Activated CD8-positive, alpha-beta memory T cell treated with anti-CD3 and anti-CD28 coated beads, Interleukin-2, amount 10 ng/mL, durations not matched to agents 7 days and 5 days (primary cell): ENCODE measurements at regions not wholly inside any gene's neighbourhood (a gene's known extent, or its start where the extent isn't known, plus 50 kb on each side); places are given as distances from the start of the nearest gene placed in this dataset.

Experiments used
- ATAC-seq: fragments of 150-1000 bp; cut with Tn5 transposase; one replicate; pipeline ENCODE4 v1.10.0; 2021; ENCODE audit warnings: moderate library complexity
- CTCF ChIA-PET: fragments of 350-600 bp; sonication (Branson Sonifier 250); formaldehyde crosslinking; loops from one replicate; lab custom pipeline; 2021; ENCODE audit warnings: antibody characterized with exemption; lab: Charles Lee
- DNase-seq: peaks from one replicate; pipeline ENCODE4 v3.0.0-alpha.2; 2020
- H3K27ac Mint-ChIP-seq: one replicate; pipeline ENCODE4 v1.8.0; 2021; ENCODE audit warnings: mild to moderate bottlenecking, mixed read lengths
- H3K27me3 Mint-ChIP-seq: one replicate; pipeline ENCODE4 v1.8.0; 2021; ENCODE audit warnings: mixed read lengths
- H3K36me3 Mint-ChIP-seq: one replicate; pipeline ENCODE4 v1.8.0; 2021; ENCODE audit warnings: mild to moderate bottlenecking, mixed read lengths
- H3K4me1 Mint-ChIP-seq: one replicate; pipeline ENCODE4 v1.8.0; 2021; ENCODE audit warnings: mixed read lengths
- H3K4me3 Mint-ChIP-seq: one replicate; pipeline ENCODE4 v1.8.0; 2021; ENCODE audit warnings: mild to moderate bottlenecking, moderate library complexity, mixed read lengths
- H3K9me3 Mint-ChIP-seq: one replicate; pipeline ENCODE4 v1.8.0; 2022; ENCODE audit warnings: low read depth, mixed read lengths

- CTCF ChIA-PET, result no interaction called here
- Mint-ChIP-seq H3K4me1 (no peaks in the 10 kb centered on the region), H3K27me3 (no peaks in the 10 kb centered on the region), H3K4me3 (no peak overlapping the region), H3K36me3 (no peaks in the 10 kb centered on the region), H3K27ac (no peak overlapping the region), H3K9me3 (peaks cover 3% of the 10 kb centered on the region)
- no peak for DNase-seq
- no peak for ATAC-seq
Measured at GRCh38 chr17:13297183-13297582, 279.4 kb upstream of the ELAC2 start.

GRCh38 chr17:13293421-13293820 lies 275.6 kb upstream of the ELAC2 start:
- DNase-seq (no peak), ATAC-seq (no peak)
- no peaks in the 10 kb centered on the region for H3K36me3 Mint-ChIP-seq
- H3K4me1 Mint-ChIP-seq, result no peaks in the 10 kb centered on the region
- CTCF ChIA-PET, result no interaction called here
- no peak overlapping the region for H3K4me3 Mint-ChIP-seq
- no peaks in the 10 kb centered on the region for H3K27me3 Mint-ChIP-seq
- no peak overlapping the region for H3K27ac Mint-ChIP-seq
- H3K9me3 Mint-ChIP-seq, result no peaks in the 10 kb centered on the region

GRCh38 chr17:13292291-13292690 lies 274.5 kb upstream of the ELAC2 start:
- Mint-ChIP-seq H3K4me3 (no peak overlapping the region), H3K27ac (no peak overlapping the region), H3K36me3 (no peaks in the 10 kb centered on the region), H3K4me1 (no peaks in the 10 kb centered on the region), H3K27me3 (no peaks in the 10 kb centered on the region), H3K9me3 (no peaks in the 10 kb centered on the region)
- ATAC-seq, result no peak
- CTCF ChIA-PET, result no interaction called here
- no peak for DNase-seq

- no peak for DNase-seq
- H3K27ac Mint-ChIP-seq, result no peak overlapping the region
- no peaks in the 10 kb centered on the region for H3K4me1 Mint-ChIP-seq
- peaks cover 3% of the 10 kb centered on the region for H3K9me3 Mint-ChIP-seq
- no peak for ATAC-seq
- no peaks in the 10 kb centered on the region for H3K36me3 Mint-ChIP-seq
- H3K27me3 Mint-ChIP-seq, result no peaks in the 10 kb centered on the region
- CTCF ChIA-PET, result no interaction called here
- H3K4me3 Mint-ChIP-seq, result no peak overlapping the region
Measured at GRCh38 chr17:13288248-13288647, 270.4 kb upstream of the ELAC2 start.

- Mint-ChIP-seq H3K4me3 (no peak overlapping the region), H3K36me3 (no peaks in the 10 kb centered on the region), H3K4me1 (no peaks in the 10 kb centered on the region), H3K9me3 (peaks cover 3% of the 10 kb centered on the region), H3K27me3 (no peaks in the 10 kb centered on the region), H3K27ac (no peak overlapping the region)
- DNase-seq (no peak), ATAC-seq (no peak)
- CTCF ChIA-PET, result interaction anchor here (0.6 kb wide), 1 partner anchor 545 kb away, joined by 4 read pairs; no protein-coding TSS in a partner anchor
Measured at GRCh38 chr17:13287226-13287625, 269.4 kb upstream of the ELAC2 start.

GRCh38 chr17:13283606-13284005 lies 265.8 kb upstream of the ELAC2 start:
- CTCF ChIA-PET, result no interaction called here
- peaks cover 3% of the 10 kb centered on the region for H3K9me3 Mint-ChIP-seq
- H3K4me1 Mint-ChIP-seq, result no peaks in the 10 kb centered on the region

GRCh38 chr17:13281626-13282025 lies 263.8 kb upstream of the ELAC2 start:
- CTCF ChIA-PET, result no interaction called here

More at GRCh38 chr17:13283606-13284005, 265.8 kb upstream of the ELAC2 start:
- ATAC-seq, result no peak
- H3K27me3 Mint-ChIP-seq, result no peaks in the 10 kb centered on the region
- H3K27ac Mint-ChIP-seq, result no peak overlapping the region
- H3K36me3 Mint-ChIP-seq, result no peaks in the 10 kb centered on the region
- no peak overlapping the region for H3K4me3 Mint-ChIP-seq
- DNase-seq, result no peak

GRCh38 chr17:13273806-13274205 lies 256.0 kb upstream of the ELAC2 start:
- no peak for ATAC-seq
- H3K4me3 Mint-ChIP-seq, result no peak overlapping the region
- no peaks in the 10 kb centered on the region for H3K9me3 Mint-ChIP-seq
- H3K4me1 Mint-ChIP-seq, result no peaks in the 10 kb centered on the region
- no peak overlapping the region for H3K27ac Mint-ChIP-seq
- CTCF ChIA-PET, result no interaction called here
- H3K36me3 Mint-ChIP-seq, result no peaks in the 10 kb centered on the region
- no peaks in the 10 kb centered on the region for H3K27me3 Mint-ChIP-seq
- DNase-seq, result no peak

More at GRCh38 chr17:13281626-13282025, 263.8 kb upstream of the ELAC2 start:
- Mint-ChIP-seq H3K36me3 (no peaks in the 10 kb centered on the region), H3K9me3 (peaks cover 3% of the 10 kb centered on the region), H3K4me1 (no peaks in the 10 kb centered on the region), H3K27me3 (no peaks in the 10 kb centered on the region), H3K27ac (no peak overlapping the region), H3K4me3 (no peak overlapping the region)
- DNase-seq, result no peak
- ATAC-seq, result no peak

GRCh38 chr17:13272296-13272695 lies 254.5 kb upstream of the ELAC2 start:
- H3K27ac Mint-ChIP-seq, result no peak overlapping the region
- CTCF ChIA-PET, result no interaction called here
- DNase-seq (no peak), ATAC-seq (no peak)
- no peaks in the 10 kb centered on the region for H3K4me1 Mint-ChIP-seq
- no peaks in the 10 kb centered on the region for H3K36me3 Mint-ChIP-seq
- H3K9me3 Mint-ChIP-seq, result no peaks in the 10 kb centered on the region
- no peaks in the 10 kb centered on the region for H3K27me3 Mint-ChIP-seq
- no peak overlapping the region for H3K4me3 Mint-ChIP-seq

- ATAC-seq (no peak), DNase-seq (no peak)
- Mint-ChIP-seq H3K4me3 (no peak overlapping the region), H3K36me3 (no peaks in the 10 kb centered on the region), H3K27me3 (no peaks in the 10 kb centered on the region), H3K9me3 (peaks cover 3% of the 10 kb centered on the region), H3K4me1 (no peaks in the 10 kb centered on the region), H3K27ac (no peak overlapping the region)
- CTCF ChIA-PET, result no interaction called here
Measured at GRCh38 chr17:13268791-13269595, 251.2 kb upstream of the ELAC2 start.

GRCh38 chr17:13266606-13267005 lies 248.8 kb upstream of the ELAC2 start:
- Mint-ChIP-seq H3K27ac (no peak overlapping the region), H3K27me3 (no peaks in the 10 kb centered on the region), H3K36me3 (no peaks in the 10 kb centered on the region), H3K4me3 (no peak overlapping the region), H3K9me3 (peaks cover 3% of the 10 kb centered on the region), H3K4me1 (no peaks in the 10 kb centered on the region)
- no peak for DNase-seq
- CTCF ChIA-PET, result no interaction called here
- ATAC-seq, result no peak

GRCh38 chr17:13265311-13265710 lies 247.5 kb upstream of the ELAC2 start:
- Mint-ChIP-seq H3K36me3 (no peaks in the 10 kb centered on the region), H3K4me1 (no peaks in the 10 kb centered on the region), H3K27me3 (no peaks in the 10 kb centered on the region), H3K9me3 (peaks cover 3% of the 10 kb centered on the region), H3K4me3 (no peak overlapping the region), H3K27ac (no peak overlapping the region)
- ATAC-seq, result no peak
- CTCF ChIA-PET, result no interaction called here
- no peak for DNase-seq

- DNase-seq (no peak), ATAC-seq (no peak)
- CTCF ChIA-PET, result no interaction called here
- no peaks in the 10 kb centered on the region for H3K36me3 Mint-ChIP-seq
- no peaks in the 10 kb centered on the region for H3K4me1 Mint-ChIP-seq
- no peaks in the 10 kb centered on the region for H3K27me3 Mint-ChIP-seq
- no peak overlapping the region for H3K4me3 Mint-ChIP-seq
- H3K27ac Mint-ChIP-seq, result no peak overlapping the region
- peaks cover 3% of the 10 kb centered on the region for H3K9me3 Mint-ChIP-seq
Measured at GRCh38 chr17:13263746-13264145, 245.9 kb upstream of the ELAC2 start.

GRCh38 chr17:13256545-13256944 lies 238.7 kb upstream of the ELAC2 start:
- H3K4me1 Mint-ChIP-seq, result no peaks in the 10 kb centered on the region
- H3K36me3 Mint-ChIP-seq, result no peaks in the 10 kb centered on the region
- no peaks in the 10 kb centered on the region for H3K27me3 Mint-ChIP-seq
- CTCF ChIA-PET, result no interaction called here
- H3K27ac Mint-ChIP-seq, result no peak overlapping the region
- no peak overlapping the region for H3K4me3 Mint-ChIP-seq
- no peak for ATAC-seq
- no peaks in the 10 kb centered on the region for H3K9me3 Mint-ChIP-seq
- no peak for DNase-seq
